ENCODE measurements at regions not wholly inside any gene's neighbourhood (a gene's known extent, or its start where the extent isn't known, plus 50 kb on each side); places are given as distances from the start of the nearest gene placed in this dataset.
A peak's percentile ranks its signal among the peaks of the same experiment; 100 is the strongest.

- no peak for DNase-seq
These were observed 65.5 kb upstream of the NR2F2 start for GRCh38 chr15:96264801-96265515.

GRCh38 chr15:96266456-96266855 lies 64.0 kb upstream of the NR2F2 start:
- no peak for DNase-seq

GRCh38 chr15:96267463-96267862 lies 63.0 kb upstream of the NR2F2 start:
- no peak for DNase-seq

- no peak for DNase-seq
These were observed 61.9 kb upstream of the NR2F2 start for GRCh38 chr15:96268442-96269204.

GRCh38 chr15:96270581-96271172 lies 59.8 kb upstream of the NR2F2 start:
- DNase-seq = no peak

- DNase-seq = no peak
These were observed 58.1 kb upstream of the NR2F2 start for GRCh38 chr15:96272427-96272826.

- peak; percentile 99 for DNase-seq
These were observed 57.0 kb upstream of the NR2F2 start for GRCh38 chr15:96273317-96274086.

- no peak for DNase-seq
These were observed 56.4 kb upstream of the NR2F2 start for GRCh38 chr15:96274087-96274440.

- no peak for DNase-seq
These were observed 55.8 kb upstream of the NR2F2 start for GRCh38 chr15:96274698-96275097.

GRCh38 chr15:96276438-96277210 lies 53.9 kb upstream of the NR2F2 start:
- DNase-seq = no peak

All from OCI-M1 (cell line).